ENCODE measurements at regions not wholly inside any gene's neighbourhood (a gene's known extent, or its start where the extent isn't known, plus 50 kb on each side); places are given as distances from the start of the nearest gene placed in this dataset.
"Not testable (repeated sequence)": the region's sequence is repeated elsewhere in the genome, so short reads cannot be mapped to it uniquely, and the experiment has no call there.

DNA sequence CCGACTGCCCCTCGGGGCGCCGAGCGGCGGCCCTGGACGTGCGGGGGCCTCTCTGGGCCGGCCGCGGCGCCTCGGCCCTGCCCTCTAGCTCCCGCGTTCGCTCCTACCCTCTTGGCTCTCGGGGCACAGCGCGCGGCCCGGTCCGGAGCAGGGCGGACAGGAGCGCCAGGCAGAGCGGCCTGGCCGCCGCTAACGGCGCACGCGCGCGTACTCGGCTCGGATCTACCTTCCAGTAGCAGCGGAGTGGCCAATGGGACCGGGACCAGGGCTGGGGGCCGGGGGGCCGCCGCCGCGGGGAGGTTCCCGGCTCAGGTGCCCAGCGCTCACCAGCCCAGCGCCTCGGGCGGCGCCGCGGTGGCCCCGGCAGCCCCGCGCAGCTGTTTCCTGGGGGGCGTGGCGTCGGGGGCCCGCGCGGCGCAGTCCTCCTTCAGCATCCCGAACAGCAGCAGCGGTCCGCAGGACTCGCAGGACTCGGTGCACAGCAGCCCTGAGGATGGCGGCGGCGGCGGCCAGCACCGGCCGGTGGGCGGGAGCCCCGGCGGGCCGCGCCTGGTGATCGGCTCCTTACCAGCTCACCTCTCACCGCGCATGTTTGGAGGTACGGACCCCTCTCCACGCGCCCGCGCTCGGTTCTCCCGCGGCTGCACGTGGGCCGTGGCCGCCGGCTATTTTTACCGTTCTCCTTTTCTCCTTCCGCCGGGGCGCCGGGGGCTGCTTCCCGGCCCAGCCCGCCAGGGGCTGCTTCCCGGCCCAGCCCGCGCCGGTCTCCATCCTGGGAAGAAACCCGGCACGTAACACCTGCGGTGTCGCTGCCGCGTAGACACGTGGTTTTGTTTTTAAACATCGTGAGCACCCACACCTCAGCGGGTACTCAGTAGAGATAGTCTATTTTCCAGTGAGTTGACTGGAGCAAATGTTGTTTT is 162.9 kb downstream of the KBTBD2 start:
- not testable (repeated sequence) for TF ChIP-seq POLR2A, POLR2AphosphoS5 (IDR thresholded peaks at IDR 0.05; ENCODE audit: low read depth, low read length)
